Activated CD4-positive, alpha-beta T cell treated with anti-CD3 and anti-CD28 coated beads for 48 hours (primary cell): ENCODE measurements at regions not wholly inside any gene's neighbourhood (a gene's known extent, or its start where the extent isn't known, plus 50 kb on each side); places are given as distances from the start of the nearest gene placed in this dataset.

Experiments used
- DNase-seq: peaks from one replicate; pipeline ENCODE4 v3.0.0-alpha.2; 2020

GRCh38 chr6:85396159-85396808 lies 53.6 kb upstream of the NT5E start:
- DNase-seq: no peak

- DNase-seq: no peak
Observed at GRCh38 chr6:85395746-85396145, 54.1 kb upstream of the NT5E start.

GRCh38 chr6:85394853-85395538 lies 54.9 kb upstream of the NT5E start:
- DNase-seq: no peak

GRCh38 chr6:85394199-85394598 lies 55.7 kb upstream of the NT5E start:
- no peak for DNase-seq

- no peak for DNase-seq
Observed at GRCh38 chr6:85392379-85392778, 57.5 kb upstream of the NT5E start.

- DNase-seq: no peak
Observed at GRCh38 chr6:85390775-85391174, 59.1 kb upstream of the NT5E start.

- no peak for DNase-seq
Observed at GRCh38 chr6:85390105-85390728, 59.7 kb upstream of the NT5E start.

- DNase-seq: peak; percentile 55
Observed at GRCh38 chr6:85389151-85389797, 60.6 kb upstream of the NT5E start.

GRCh38 chr6:85388531-85388930 lies 61.4 kb upstream of the NT5E start:
- no peak for DNase-seq

GRCh38 chr6:85385636-85386315 lies 64.1 kb upstream of the NT5E start:
- no peak for DNase-seq

- DNase-seq: no peak
Observed at GRCh38 chr6:85383042-85383441, 66.8 kb upstream of the NT5E start.

GRCh38 chr6:85382541-85382940 lies 67.3 kb upstream of the NT5E start:
- DNase-seq: no peak

GRCh38 chr6:85372915-85373270 lies 77.0 kb upstream of the NT5E start:
- DNase-seq: no peak

GRCh38 chr6:85372188-85372914 lies 77.5 kb upstream of the NT5E start:
- no peak for DNase-seq

GRCh38 chr6:85368631-85369030 lies 81.3 kb upstream of the NT5E start:
- DNase-seq: no peak

- peak; percentile 24 for DNase-seq
Observed at GRCh38 chr6:85364344-85364743, 85.5 kb upstream of the NT5E start.

- no peak for DNase-seq
Observed at GRCh38 chr6:85363870-85364269, 86.0 kb upstream of the NT5E start.

- no peak for DNase-seq
Observed at GRCh38 chr6:85362652-85363310, 87.1 kb upstream of the NT5E start.

- DNase-seq: no peak
Observed at GRCh38 chr6:85361643-85362014, 88.3 kb upstream of the NT5E start.

GRCh38 chr6:85360794-85361642 lies 88.9 kb upstream of the NT5E start:
- DNase-seq: no peak

GRCh38 chr6:85357651-85358050 lies 92.2 kb upstream of the NT5E start:
- DNase-seq: no peak
